GM18502 (cell line): ENCODE measurements at regions not wholly inside any gene's neighbourhood (a gene's known extent, or its start where the extent isn't known, plus 50 kb on each side); places are given as distances from the start of the nearest gene placed in this dataset.

ENCODE experiments used
- ATAC-seq: cut with Tn5 transposase; IDR thresholded peaks from one replicate; pipeline ENCODE4 v1.9.1; 2021; ENCODE audit warnings: mild to moderate bottlenecking; ENCODE audit not compliant: unreplicated experiment, poor library complexity

- no peak for ATAC-seq
These were observed 237.1 kb upstream of the OPRM1 start for GRCh38 chr6:153801917-153802316.

DNA sequence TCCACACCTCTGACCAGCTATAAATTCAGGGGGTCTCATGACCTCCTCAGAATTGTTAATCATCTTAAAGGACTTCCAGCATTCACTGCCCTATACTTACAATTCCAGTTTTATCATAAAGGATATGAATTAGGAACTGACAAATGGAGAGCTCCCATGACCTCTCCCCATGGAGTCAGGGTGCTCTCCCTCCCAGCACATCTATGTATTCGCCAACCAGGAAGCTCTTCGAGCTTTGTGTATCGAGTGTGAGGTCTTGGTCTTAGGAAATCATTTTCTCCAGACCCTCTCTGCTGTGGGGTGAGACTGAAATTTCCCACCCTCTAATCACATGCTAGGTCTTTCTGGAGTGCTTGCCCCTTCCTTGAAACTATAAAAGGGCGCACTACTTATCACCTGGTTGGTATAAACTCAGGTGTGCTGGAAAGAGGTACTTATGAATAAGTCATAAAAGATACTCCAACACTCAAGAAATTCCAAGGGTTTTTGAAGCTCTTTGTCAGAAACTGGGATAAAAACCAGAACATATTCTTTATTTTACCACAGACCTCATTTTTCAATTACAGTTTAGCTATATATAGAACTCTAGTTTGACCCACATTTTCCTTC is 238.4 kb upstream of the OPRM1 start:
- no peak for ATAC-seq

GRCh38 chr6:153790876-153791473 is 248.1 kb upstream of the OPRM1 start:
- ATAC-seq: no peak

- ATAC-seq: no peak
These were observed 249.0 kb upstream of the OPRM1 start for GRCh38 chr6:153790048-153790447.

DNA sequence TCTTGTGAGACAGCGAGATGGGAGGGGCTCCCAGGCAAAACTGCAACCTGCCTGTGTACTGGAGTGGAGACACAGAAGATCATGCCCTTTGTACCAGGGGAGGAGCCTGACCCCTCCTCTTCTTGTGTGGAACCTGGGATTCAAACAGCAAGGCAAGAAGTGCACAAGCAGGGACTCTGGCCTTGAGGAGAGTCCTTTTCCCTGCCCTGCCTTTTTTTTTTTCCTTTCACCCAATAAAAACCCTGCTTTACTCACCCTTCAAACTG is 251.8 kb upstream of the OPRM1 start:
- no peak for ATAC-seq

GRCh38 chr6:153781306-153781705 is 257.7 kb upstream of the OPRM1 start:
- no peak for ATAC-seq

DNA sequence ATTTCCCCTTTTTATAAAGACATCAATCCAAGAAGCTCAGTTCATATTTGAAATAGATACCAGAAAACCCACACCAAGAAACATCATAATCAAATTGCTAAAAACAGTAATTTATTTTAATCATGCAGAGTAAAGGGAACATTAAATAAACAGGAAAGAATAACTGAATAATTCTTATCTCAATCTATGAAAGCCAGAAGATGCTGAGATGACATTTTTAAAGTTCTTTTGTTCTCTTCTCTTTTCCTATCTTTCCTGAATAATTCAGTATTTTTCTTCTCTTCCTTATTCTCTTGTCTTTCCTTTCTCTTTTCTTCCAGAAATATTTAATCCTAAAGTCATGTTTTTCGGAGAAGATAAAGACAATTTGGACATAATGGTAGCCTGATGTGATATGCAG is 259.0 kb upstream of the OPRM1 start:
- ATAC-seq: no peak

DNA sequence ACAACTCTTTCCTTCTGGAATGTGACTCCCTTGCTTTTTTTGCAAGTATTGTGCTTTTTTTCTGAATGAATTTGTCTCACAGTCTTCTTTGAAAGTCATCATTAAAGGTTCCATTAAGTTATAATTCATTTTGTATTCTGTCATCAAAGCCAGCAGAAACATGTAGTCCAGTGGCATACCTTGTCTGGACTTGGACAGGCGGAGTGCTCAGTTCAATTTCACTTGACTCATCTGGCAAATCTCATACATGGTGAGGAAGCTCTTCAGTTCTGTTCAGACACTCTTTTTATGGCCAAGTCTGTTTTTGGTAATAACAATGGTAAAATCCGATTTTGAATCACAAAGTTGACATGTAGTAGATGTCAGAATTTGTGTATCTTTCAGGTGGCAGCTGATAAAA is 260.8 kb upstream of the OPRM1 start:
- ATAC-seq: no peak

- no peak for ATAC-seq
These were observed 267.5 kb upstream of the OPRM1 start for GRCh38 chr6:153771577-153771976.

DNA sequence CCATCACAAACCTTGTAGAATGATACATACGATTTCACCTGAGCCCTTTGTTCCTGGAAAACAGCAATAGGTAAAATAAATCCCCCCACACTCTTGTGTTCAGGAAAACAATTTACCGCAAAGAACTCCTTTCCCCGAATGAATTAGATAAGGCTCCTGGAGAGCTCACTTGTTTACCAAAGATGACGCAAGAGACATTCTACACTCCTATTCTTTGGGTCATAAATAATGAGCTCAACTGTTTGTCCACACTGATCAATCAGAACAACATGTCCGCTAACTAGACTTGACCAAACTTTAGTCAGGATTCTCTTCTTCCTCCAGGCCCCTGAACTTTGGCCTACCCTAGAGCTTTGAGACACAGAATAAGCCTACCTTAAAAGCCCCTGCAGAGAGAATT is 271.9 kb upstream of the OPRM1 start:
- no peak for ATAC-seq

- no peak for ATAC-seq
These were observed 280.5 kb upstream of the OPRM1 start for GRCh38 chr6:153758516-153758915.

- no peak for ATAC-seq
These were observed 303.3 kb upstream of the OPRM1 start for GRCh38 chr6:153735761-153736160.

DNA sequence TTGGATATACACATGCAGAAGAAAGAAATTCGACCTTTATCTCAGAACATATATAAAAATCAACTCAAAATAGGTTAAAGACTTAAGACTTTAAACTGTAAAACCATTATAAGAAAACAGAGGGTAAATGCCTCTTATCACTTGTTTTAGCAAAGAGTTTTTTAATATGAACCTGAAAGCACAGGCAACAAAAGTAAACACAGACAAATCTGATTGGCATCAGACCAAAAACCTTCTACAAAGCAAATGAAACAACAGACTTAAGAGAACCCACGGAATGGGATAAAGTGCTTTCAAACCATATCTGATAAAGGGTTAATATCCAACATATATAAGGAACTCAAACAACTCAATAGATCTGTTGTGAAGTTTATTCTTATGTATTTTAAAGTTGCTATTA is 309.9 kb upstream of the OPRM1 start:
- ATAC-seq: no peak

GRCh38 chr6:153727885-153728284 is 311.2 kb upstream of the OPRM1 start:
- ATAC-seq: no peak

DNA sequence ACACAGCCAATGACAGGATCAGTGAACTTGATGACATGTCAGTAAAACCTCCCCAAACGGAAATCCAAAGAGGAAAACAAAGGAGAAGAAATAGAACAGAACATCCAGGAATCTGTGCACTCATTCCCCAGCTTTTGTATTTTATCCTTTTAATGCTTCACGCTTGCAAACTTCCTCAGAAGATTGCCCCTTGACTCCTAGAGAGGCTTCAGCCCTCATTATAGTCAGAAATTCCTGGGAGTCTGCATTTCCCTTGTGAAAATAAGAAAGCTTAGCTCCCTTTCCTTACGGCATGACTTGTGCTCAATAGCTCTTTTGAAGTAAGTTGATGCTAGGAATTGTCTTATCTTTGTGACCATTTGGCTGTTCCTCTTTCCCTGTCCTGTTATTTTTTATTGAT is 313.6 kb upstream of the OPRM1 start:
- no peak for ATAC-seq

GRCh38 chr6:153720732-153721131 is 318.3 kb upstream of the OPRM1 start:
- no peak for ATAC-seq

GRCh38 chr6:153705429-153705828 is 333.6 kb upstream of the OPRM1 start:
- no peak for ATAC-seq

- ATAC-seq: no peak
These were observed 336.4 kb upstream of the OPRM1 start for GRCh38 chr6:153702671-153703070.

GRCh38 chr6:153698637-153699036 is 340.4 kb upstream of the OPRM1 start:
- no peak for ATAC-seq

- ATAC-seq: no peak
These were observed 341.0 kb upstream of the OPRM1 start for GRCh38 chr6:153698001-153698400.

DNA sequence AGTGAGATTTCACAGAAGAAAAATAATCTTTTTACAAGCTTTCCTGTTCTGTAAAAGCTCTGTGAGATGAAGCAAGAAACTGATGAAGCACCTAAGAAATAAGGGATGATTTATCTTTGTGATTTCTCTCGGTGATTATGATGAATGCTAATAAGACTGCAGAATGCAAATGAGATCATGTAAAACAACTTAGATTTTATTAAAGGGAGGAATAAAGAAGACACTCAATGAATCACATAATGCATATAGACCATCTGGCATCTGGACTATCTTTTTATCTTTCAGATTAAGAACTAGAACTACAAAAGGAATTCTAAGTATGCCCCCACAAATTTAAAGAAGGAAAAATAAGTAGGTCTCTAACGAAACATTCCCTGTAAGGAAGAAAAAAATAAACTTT is 361.5 kb upstream of the OPRM1 start:
- no peak for ATAC-seq

DNA sequence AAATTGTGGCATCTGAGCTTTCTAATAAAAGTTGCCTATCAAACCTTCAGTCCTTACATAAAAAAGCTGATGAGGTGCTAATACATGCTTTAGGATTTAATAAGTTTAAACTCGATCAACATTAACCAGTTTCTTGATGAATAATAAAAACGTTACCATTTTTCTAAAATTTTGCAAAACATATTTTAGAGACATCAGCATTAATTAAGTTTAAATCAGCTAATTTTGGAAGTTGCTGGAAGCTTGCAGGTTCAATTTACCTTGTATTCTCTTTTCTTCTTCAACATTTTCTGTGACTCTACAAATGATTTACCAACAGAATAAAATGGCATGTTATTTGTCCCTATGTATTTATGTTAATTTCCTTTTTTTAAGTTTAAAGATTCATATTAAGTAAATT is 365.3 kb upstream of the OPRM1 start:
- ATAC-seq: no peak

GRCh38 chr6:153673225-153673624 is 365.8 kb upstream of the OPRM1 start:
- no peak for ATAC-seq
